ENCODE measurements at regions not wholly inside any gene's neighbourhood (a gene's known extent, or its start where the extent isn't known, plus 50 kb on each side); places are given as distances from the start of the nearest gene placed in this dataset.
"Not testable (repeated sequence)": the region's sequence is repeated elsewhere in the genome, so short reads cannot be mapped to it uniquely, and the experiment has no call there.

DNA sequence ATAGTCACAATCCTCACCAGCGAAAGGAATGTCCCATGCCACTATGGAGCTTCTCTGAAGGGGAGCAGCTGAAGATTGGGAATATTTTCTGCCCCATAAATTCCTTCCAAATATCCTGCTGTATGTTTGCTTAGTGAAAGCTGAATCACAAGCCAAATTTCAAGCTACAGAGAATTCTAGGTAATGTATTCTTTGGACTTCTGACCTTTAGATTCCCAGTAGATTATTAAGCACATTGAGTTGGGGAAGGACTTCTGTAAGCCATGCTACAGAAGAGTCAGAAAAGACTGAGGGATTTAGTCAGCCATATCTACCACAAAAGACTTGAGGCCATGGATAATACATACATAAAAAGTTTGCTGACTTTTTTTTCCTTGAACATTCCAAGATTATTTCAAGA is 1342.0 kb upstream of the NUDT12 start:
- Histone ChIP-seq H3K27me3 (ENCODE audit: control insufficient read depth, insufficient read depth, low read length) (no peaks in the 10 kb centered on the region), H3K4me3 (ENCODE audit: low read depth, low read length) (no peak overlapping the region), H3K36me3 (ENCODE audit: control insufficient read depth, insufficient read depth, low read length) (no peaks in the 10 kb centered on the region)
- no peak for DNase-seq (ENCODE audit: low read depth)
- TF ChIP-seq, protein P1, sequence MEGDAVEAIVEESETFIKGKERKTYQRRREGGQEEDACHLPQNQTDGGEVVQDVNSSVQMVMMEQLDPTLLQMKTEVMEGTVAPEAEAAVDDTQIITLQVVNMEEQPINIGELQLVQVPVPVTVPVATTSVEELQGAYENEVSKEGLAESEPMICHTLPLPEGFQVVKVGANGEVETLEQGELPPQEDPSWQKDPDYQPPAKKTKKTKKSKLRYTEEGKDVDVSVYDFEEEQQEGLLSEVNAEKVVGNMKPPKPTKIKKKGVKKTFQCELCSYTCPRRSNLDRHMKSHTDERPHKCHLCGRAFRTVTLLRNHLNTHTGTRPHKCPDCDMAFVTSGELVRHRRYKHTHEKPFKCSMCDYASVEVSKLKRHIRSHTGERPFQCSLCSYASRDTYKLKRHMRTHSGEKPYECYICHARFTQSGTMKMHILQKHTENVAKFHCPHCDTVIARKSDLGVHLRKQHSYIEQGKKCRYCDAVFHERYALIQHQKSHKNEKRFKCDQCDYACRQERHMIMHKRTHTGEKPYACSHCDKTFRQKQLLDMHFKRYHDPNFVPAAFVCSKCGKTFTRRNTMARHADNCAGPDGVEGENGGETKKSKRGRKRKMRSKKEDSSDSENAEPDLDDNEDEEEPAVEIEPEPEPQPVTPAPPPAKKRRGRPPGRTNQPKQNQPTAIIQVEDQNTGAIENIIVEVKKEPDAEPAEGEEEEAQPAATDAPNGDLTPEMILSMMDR (IDR thresholded peaks at IDR 0.05; ENCODE audit: insufficient read depth, low read length, poor library complexity, severe bottlenecking), result no peak

DNA sequence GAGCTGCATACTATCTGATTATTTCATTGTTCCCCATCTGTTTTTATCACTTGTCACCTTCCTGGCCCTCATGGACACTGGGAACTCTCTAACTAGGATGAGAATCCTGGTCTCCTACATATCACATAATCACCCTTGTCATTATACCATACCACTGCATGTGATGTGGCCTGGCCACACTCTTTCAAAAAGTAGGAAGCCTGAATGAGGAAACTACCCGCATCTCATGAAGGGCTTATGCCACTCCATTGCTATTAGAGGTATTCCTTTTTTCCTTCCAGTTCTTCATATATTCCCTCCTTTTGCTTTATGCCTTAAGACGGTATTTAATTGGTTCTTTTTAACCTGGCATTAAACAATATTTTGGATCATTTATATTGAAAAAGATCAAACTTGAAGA is 1341.4 kb upstream of the NUDT12 start:
- TF ChIP-seq, protein P1 (IDR thresholded peaks at IDR 0.05; ENCODE audit: insufficient read depth, low read length, poor library complexity, severe bottlenecking), result no peak
- Histone ChIP-seq H3K4me3 (ENCODE audit: low read depth, low read length) (no peak overlapping the region), H3K36me3 (ENCODE audit: control insufficient read depth, insufficient read depth, low read length) (no peaks in the 10 kb centered on the region), H3K27me3 (ENCODE audit: control insufficient read depth, insufficient read depth, low read length) (no peaks in the 10 kb centered on the region)
- no peak for DNase-seq (ENCODE audit: low read depth)

DNA sequence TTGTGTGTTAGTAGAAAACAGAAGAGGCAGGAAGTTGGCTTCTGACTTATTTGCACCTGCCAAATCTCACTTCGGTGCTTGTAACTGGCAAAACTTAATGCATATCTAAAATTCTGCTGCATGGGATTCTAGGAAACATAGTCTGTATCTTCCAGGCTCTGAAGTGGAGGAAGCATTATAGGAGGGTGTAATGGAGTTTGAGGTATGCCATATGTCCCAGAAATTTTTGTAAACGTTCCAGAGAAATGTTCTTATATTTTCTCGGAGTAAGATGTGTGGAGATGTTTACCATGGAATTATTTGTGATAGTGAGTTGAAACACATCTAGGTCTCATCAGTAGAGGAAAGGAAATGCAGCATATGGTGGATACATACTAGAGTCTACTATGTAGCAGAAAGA is 1329.0 kb upstream of the NUDT12 start:
- H3K36me3 ChIP-seq (ENCODE audit: control insufficient read depth, insufficient read depth, low read length), result no peaks in the 10 kb centered on the region
- TF ChIP-seq, protein P1 (IDR thresholded peaks at IDR 0.05; ENCODE audit: insufficient read depth, low read length, poor library complexity, severe bottlenecking), result no peak
- DNase-seq (ENCODE audit: low read depth), result no peak
- no peaks in the 10 kb centered on the region for H3K27me3 ChIP-seq (ENCODE audit: control insufficient read depth, insufficient read depth, low read length)
- H3K4me3 ChIP-seq (ENCODE audit: low read depth, low read length), result no peak overlapping the region

DNA sequence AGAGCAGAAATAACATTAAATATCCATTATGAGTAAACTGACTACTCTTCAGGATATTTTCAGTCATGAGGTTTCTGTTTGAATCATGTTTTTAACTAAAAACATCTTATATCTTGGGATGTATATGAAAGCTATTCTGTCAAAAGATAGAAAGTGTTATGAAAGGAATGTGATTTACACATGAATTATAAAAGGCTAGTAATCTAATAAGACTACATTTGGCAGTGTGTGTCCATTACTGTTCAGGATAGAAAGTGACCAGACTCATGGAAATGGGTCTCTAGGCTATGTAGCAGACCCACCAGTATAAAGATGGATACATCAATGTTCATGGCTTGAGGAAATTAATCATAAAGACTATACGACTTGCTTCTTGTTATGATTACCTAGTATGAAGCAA is 1328.2 kb upstream of the NUDT12 start:
- no peak for DNase-seq (ENCODE audit: low read depth)
- no peaks in the 10 kb centered on the region for H3K27me3 ChIP-seq (ENCODE audit: control insufficient read depth, insufficient read depth, low read length)
- TF ChIP-seq, protein P1 (IDR thresholded peaks at IDR 0.05; ENCODE audit: insufficient read depth, low read length, poor library complexity, severe bottlenecking), result no peak
- no peak overlapping the region for H3K4me3 ChIP-seq (ENCODE audit: low read depth, low read length)
- no peaks in the 10 kb centered on the region for H3K36me3 ChIP-seq (ENCODE audit: control insufficient read depth, insufficient read depth, low read length)

DNA sequence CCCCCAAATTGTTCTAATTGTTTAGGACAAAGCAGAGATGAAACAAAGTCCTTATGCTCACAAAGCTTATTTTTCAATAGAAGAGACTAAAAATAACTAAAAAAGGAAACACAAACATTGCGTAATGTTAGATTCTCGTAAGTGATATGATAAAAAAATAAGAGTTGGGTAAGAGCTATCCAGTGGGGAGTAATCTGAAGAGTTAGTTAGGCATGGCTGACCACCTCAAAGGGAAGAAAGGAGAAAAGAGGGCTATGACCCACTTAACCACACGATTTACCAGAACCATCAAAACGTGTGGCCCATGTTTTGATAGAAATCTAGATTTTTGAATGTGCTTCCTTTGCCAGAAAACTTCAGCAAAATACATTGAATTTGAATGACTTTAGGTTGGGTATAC is 1296.8 kb upstream of the NUDT12 start:
- DNase-seq (ENCODE audit: low read depth), result no peak
- H3K27me3 ChIP-seq (ENCODE audit: control insufficient read depth, insufficient read depth, low read length), result no peaks in the 10 kb centered on the region
- TF ChIP-seq, protein P1 (IDR thresholded peaks at IDR 0.05; ENCODE audit: insufficient read depth, low read length, poor library complexity, severe bottlenecking), result no peak
- no peak overlapping the region for H3K4me3 ChIP-seq (ENCODE audit: low read depth, low read length)
- no peaks in the 10 kb centered on the region for H3K36me3 ChIP-seq (ENCODE audit: control insufficient read depth, insufficient read depth, low read length)

DNA sequence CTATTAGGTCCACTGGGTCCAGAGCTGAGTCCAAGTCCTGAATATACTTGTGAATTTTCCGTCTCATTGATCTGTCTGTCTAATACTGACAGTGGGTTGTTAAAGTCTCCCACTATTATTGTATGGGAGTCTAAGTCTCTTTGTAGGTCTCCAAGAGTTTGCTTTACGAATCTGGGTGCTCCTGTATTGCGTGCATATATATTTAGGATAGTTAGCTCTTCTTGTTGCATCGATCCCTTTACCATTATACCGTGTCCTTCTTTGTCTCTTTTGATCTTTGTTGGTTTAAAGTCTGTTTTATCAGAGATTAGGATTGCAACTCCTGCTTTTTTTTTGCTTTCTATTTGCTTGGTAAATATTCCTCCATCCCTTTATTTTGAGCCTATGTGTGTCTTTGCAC is 1289.5 kb upstream of the NUDT12 start:
- DNase-seq (ENCODE audit: low read depth); H3K36me3 ChIP-seq (ENCODE audit: control insufficient read depth, insufficient read depth, low read length); H3K4me3 ChIP-seq (ENCODE audit: low read depth, low read length); H3K27me3 ChIP-seq (ENCODE audit: control insufficient read depth, insufficient read depth, low read length): not testable (repeated sequence)
